Thyroid gland (tissue), 4 donors: ENCODE measurements at regions not wholly inside any gene's neighbourhood (a gene's known extent, or its start where the extent isn't known, plus 50 kb on each side); places are given as distances from the start of the nearest gene placed in this dataset.

Experiments
- CTCF ChIP-seq, 6 experiments: fragments of 200-600 bp in 3 of 6; fragments of 450-650 bp in 3 of 6; sonication (generic) in 3 of 6; IDR thresholded peaks; one replicate each; pipeline ENCODE4 v1.5.1; 2016 to 2019; ENCODE audit warnings: antibody characterized with exemption in 6 of 6, mild to moderate bottlenecking in 2 of 6, inconsistent platforms in 1 of 6, moderate library complexity in 1 of 6
- POLR2A ChIP-seq, 2 donors: fragments of 450-650 bp; IDR thresholded peaks; one replicate each; pipeline ENCODE4 v1.6.1; 2017; ENCODE audit warnings: antibody characterized with exemption in 2 of 2, mild to moderate bottlenecking in 2 of 2, moderate library complexity in 1 of 2

DNA sequence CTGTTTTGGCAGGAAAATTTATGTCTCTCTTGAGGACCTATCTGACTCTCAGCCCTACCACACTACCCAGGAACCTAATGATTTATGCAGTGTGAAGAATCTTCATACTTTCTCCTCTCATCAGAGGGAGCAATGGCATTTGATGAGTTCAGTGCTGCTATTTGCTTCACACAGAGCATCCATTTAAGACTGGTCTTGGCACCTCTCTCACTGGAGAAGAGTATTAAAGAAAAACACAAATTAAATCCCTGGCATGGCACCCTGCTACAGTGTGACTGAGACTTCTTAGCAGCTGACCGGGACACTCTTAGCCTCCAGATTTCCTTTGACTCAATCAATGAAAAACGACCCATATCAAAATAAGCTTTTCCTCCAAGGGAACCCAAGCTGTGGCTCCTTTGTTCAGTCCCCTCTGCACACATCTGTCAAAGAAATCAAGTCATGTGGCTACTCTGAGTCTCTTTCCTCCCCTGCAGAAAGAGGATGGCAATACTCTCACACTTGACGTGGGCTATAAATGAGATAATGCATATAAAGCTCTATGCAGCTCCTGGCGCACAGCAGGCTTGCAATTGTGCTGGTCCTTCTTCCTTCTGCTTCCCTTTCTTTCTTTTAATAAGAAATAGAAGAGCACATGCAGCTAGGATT lies 186.1 kb upstream of the E2F8 start:
- TF ChIP-seq CTCF (IDR thresholded peaks at IDR 0.05) (no peak), POLR2A (IDR thresholded peaks at IDR 0.05) (no peak)
